HepG2 (cell line): ENCODE measurements at regions not wholly inside any gene's neighbourhood (a gene's known extent, or its start where the extent isn't known, plus 50 kb on each side); places are given as distances from the start of the nearest gene placed in this dataset.

Source experiments
- ATAC-seq: fragments of 200-7000 bp; cut with Tn5 transposase; 3 replicates; pipeline ENCODE4 v1.9.1; 2020; ENCODE audit warnings: mild to moderate bottlenecking, moderate library complexity
- BruUV-seq: library from RNA; stranded (reverse); fragments of 400-500 nt; replicated peaks from 2 replicates; lab custom pipeline; 2021; lab: Mats Ljungman, UMichigan
- CTCF ChIA-PET: fragments of 300-600 bp; formaldehyde crosslinking; extraction: SDS; loops from one replicate; lab custom pipeline; 2021; ENCODE audit warnings: low total read pairs, inconsistent platforms, low intra/inter-chr PET ratio; lab: Yijun Ruan, JAX
- POLR2A ChIA-PET: fragments of 350-600 bp; sonication (Branson Sonifier 250); formaldehyde crosslinking; loops from one replicate; lab custom pipeline; 2020; ENCODE audit warnings: antibody characterized with exemption, inconsistent platforms; lab: Yijun Ruan, JAX
- DNase-seq: peaks from one replicate; pipeline ENCODE4 v3.0.0-alpha.2; 2015; ENCODE audit warnings: low spot score
- FAIRE-seq: peaks from 3 replicates; lab custom pipeline; 2011; peaks lifted over from hg19 to GRCh38; lab: Jason Lieb, UNC
- H2AFZ ChIP-seq: one replicate; pipeline ENCODE4 v1.6.1; 2011; ENCODE audit warnings: low read length, inconsistent platforms
- H3K27ac ChIP-seq: fragments of 300-600 bp; 3 replicates; pipeline ENCODE4 v1.8.0; 2011; ENCODE audit warnings: mixed run types, mild to moderate bottlenecking, mixed read lengths, low read length, inconsistent platforms; ENCODE audit not compliant: insufficient read depth; ENCODE audit errors: extremely low read length
- H3K27me3 ChIP-seq, 2 experiments: fragments of 200-600 bp in 1 of 2; 2 replicates in 1 of 2; 3 replicates in 1 of 2; pipeline versions ENCODE4 v1.6.0 to v1.8.0; 2011; ENCODE audit warnings: low read length in 2 of 2, mild to moderate bottlenecking in 2 of 2, moderate library complexity in 2 of 2, inconsistent platforms in 1 of 2; ENCODE audit not compliant: insufficient read depth in 2 of 2, control insufficient read depth in 1 of 2
- H3K36me3 ChIP-seq, 2 experiments: fragments of 200-600 bp in 1 of 2; replicated peaks in 1 of 2; 2 replicates in 1 of 2; 3 replicates in 1 of 2; pipeline versions ENCODE4 v1.5.1 to v1.8.0; 2011; ENCODE audit warnings: low read length in 2 of 2, inconsistent platforms in 1 of 2; ENCODE audit not compliant: insufficient read depth in 2 of 2, control insufficient read depth in 1 of 2
- H3K4me1 ChIP-seq: 2 replicates; pipeline ENCODE4 v1.5.1; 2012; ENCODE audit warnings: low read length, inconsistent platforms; ENCODE audit not compliant: insufficient read depth
- H3K4me2 ChIP-seq: 2 replicates; pipeline ENCODE4 v1.6.0; 2011; ENCODE audit warnings: low read depth, low read length, inconsistent platforms
- H3K4me3 ChIP-seq, 3 experiments: fragments of 200-600 bp in 1 of 3; sonication (generic), shearing (Covaris generic) in 1 of 3; replicated peaks in 1 of 3; 2 replicates each; pipeline ENCODE4 v1.5.1; 2011 to 2016; ENCODE audit warnings: low read length in 3 of 3, inconsistent platforms in 2 of 3, low read depth in 2 of 3, mild to moderate bottlenecking in 2 of 3, control low read depth in 1 of 3, mixed read lengths in 1 of 3; ENCODE audit not compliant: insufficient read depth in 1 of 3
- H3K79me2 ChIP-seq: one replicate; pipeline ENCODE4 v1.6.1; 2011; ENCODE audit warnings: low read length, inconsistent platforms; ENCODE audit not compliant: insufficient read depth
- H3K9ac ChIP-seq: 2 replicates; pipeline ENCODE4 v1.6.0; 2011; ENCODE audit warnings: mild to moderate bottlenecking, low read depth, low read length, inconsistent platforms; ENCODE audit not compliant: insufficient read depth
- H3K9me3 ChIP-seq: 2 replicates; pipeline ENCODE4 v1.5.1; 2012; ENCODE audit warnings: mild to moderate bottlenecking, low read length
- H4K20me1 ChIP-seq: 2 replicates; pipeline ENCODE4 v1.6.0; 2011; ENCODE audit warnings: inconsistent platforms, mild to moderate bottlenecking, low read length, moderate library complexity; ENCODE audit not compliant: insufficient read depth
- AKAP8 ChIP-seq: sonication (generic); formaldehyde crosslinking; IDR thresholded peaks from 2 replicates; pipeline ENCODE4 v1.5.1; 2020; ENCODE audit warnings: mild to moderate bottlenecking, missing genetic modification reagents
- BORCS8-MEF2B ChIP-seq: sonication (generic); formaldehyde crosslinking; IDR thresholded peaks from 2 replicates; pipeline ENCODE4 v1.8.0; 2022; ENCODE audit warnings: mild to moderate bottlenecking, missing genetic modification reagents
- STAG1 ChIP-seq: sonication (generic); formaldehyde crosslinking; IDR thresholded peaks from 2 replicates; pipeline ENCODE4 v1.4.0; 2020; ENCODE audit warnings: missing genetic modification reagents
- ZNF317 ChIP-seq: sonication (generic); formaldehyde crosslinking; IDR thresholded peaks from 2 replicates; pipeline ENCODE4 v1.5.0; 2020; ENCODE audit warnings: mild to moderate bottlenecking, missing genetic modification reagents
- WGBS: methylation state at CpG from one replicate; pipeline ENCODE4 v1.1.6; 2017; ENCODE audit warnings: low lambda C conversion rate; 5-methylcytosine and 5-hydroxymethylcytosine counted together
- in situ Hi-C: cut with HindIII; loops from 2 replicates; pipeline ENCODE4 v1.10.0; 2017; ENCODE audit warnings: low pct_unique_long_range_greater_than_20kb; ENCODE audit not compliant: extremely low pct_ligation_motif_present
- intact Hi-C: fragments of 100-400 bp; cut with micrococcal nuclease; formaldehyde crosslinking; loops from one replicate; pipeline ENCODE4 v1.10.0; 2022; ENCODE audit not compliant: unreplicated experiment

GRCh38 chr14:53537422-53538315 is 384.5 kb upstream of the DDHD1 start:
- in situ Hi-C loops: no loop called here
- ChIA-PET POLR2A (interaction anchor here (1.2 to 1.8 kb wide), 2 partner anchors 416 to 816 kb away, joined by 3 to 6 read pairs; no protein-coding TSS in a partner anchor), CTCF (interaction anchor here (1.2 kb wide), 1 partner anchor 105 kb away, joined by 3 read pairs; no protein-coding TSS in a partner anchor)
- no peak for ATAC-seq
- no peak for DNase-seq
- H3K4me2 ChIP-seq: no peak overlapping the region
- no peaks in the 10 kb centered on the region for H3K36me3 ChIP-seq
- no peak overlapping the region for H3K27ac ChIP-seq
- H3K27me3 ChIP-seq: no peaks in the 10 kb centered on the region
- H3K9ac ChIP-seq: no peak overlapping the region
- intact Hi-C loops: loop anchor here (2.0 to 10.0 kb wide), 4 partner anchors 105 to 510 kb away; no protein-coding TSS in a partner anchor
- TF ChIP-seq STAG1 (CRISPR knock-in tag) (peak; percentile 41), ZNF317 (CRISPR knock-in tag) (no peak), BORCS8-MEF2B (CRISPR knock-in tag) (no peak)
- no peaks in the 10 kb centered on the region for H4K20me1 ChIP-seq
- no TSS peak for BruUV-seq
- no peaks in the 10 kb centered on the region for H3K9me3 ChIP-seq
- H3K4me1 ChIP-seq: peaks cover 12% of the 10 kb centered on the region
- 82% methylated on average over 4 of the region's 5 CpGs for WGBS
- no peak overlapping the region for H3K4me3 ChIP-seq
- no peak overlapping the region for H2AFZ ChIP-seq
- FAIRE-seq: no peak
- H3K79me2 ChIP-seq: no peaks in the 10 kb centered on the region

GRCh38 chr14:53536446-53536845 is 383.3 kb upstream of the DDHD1 start:
- H3K36me3 ChIP-seq: no peaks in the 10 kb centered on the region
- H3K4me1 ChIP-seq: peaks cover 8% of the 10 kb centered on the region
- H3K27ac ChIP-seq: no peak overlapping the region
- no peak overlapping the region for H3K4me2 ChIP-seq
- H4K20me1 ChIP-seq: no peaks in the 10 kb centered on the region
- no peaks in the 10 kb centered on the region for H3K79me2 ChIP-seq
- no peak for FAIRE-seq
- no peak overlapping the region for H3K9ac ChIP-seq
- TF ChIP-seq AKAP8 (CRISPR knock-in tag): no peak
- intact Hi-C loops (loop anchor here (5.0 to 10.0 kb wide), 3 partner anchors 308 to 511 kb away; no protein-coding TSS in a partner anchor), in situ Hi-C loops (no loop called here)
- H3K27me3 ChIP-seq: no peaks in the 10 kb centered on the region
- H2AFZ ChIP-seq: no peak overlapping the region
- WGBS: 80% methylated on average over 2 of the region's 2 CpGs
- CTCF ChIA-PET: no interaction called here
- no peak overlapping the region for H3K4me3 ChIP-seq
- ATAC-seq: no peak
- POLR2A ChIA-PET: no interaction called here
- no peak for DNase-seq
- no TSS peak for BruUV-seq
- no peaks in the 10 kb centered on the region for H3K9me3 ChIP-seq
